K562 (cell line): ENCODE measurements at regions not wholly inside any gene's neighbourhood (a gene's known extent, or its start where the extent isn't known, plus 50 kb on each side); places are given as distances from the start of the nearest gene placed in this dataset.

ENCODE experiments used
- ATAC-seq: fragments of 200-7000 bp; cut with Tn5 transposase; 3 replicates; pipeline ENCODE4 v1.9.1; 2020; ENCODE audit warnings: moderate library complexity
- BruUV-seq: library from RNA; stranded (reverse); fragments of 400-500 nt; replicated peaks from 2 replicates; lab custom pipeline; 2021; lab: Mats Ljungman, UMichigan
- CTCF ChIA-PET: fragments of 300-600 bp; formaldehyde crosslinking; extraction: SDS; loops from one replicate; lab custom pipeline; 2021; ENCODE audit warnings: low intra/inter-chr PET ratio; lab: Yijun Ruan, JAX
- POLR2A ChIA-PET: fragments of 300-600, 350-650 bp; sonication (Branson Sonifier 250); formaldehyde crosslinking; extraction: SDS; loops from one replicate; lab custom pipeline; 2021; ENCODE audit warnings: antibody characterized with exemption, inconsistent platforms; lab: Yijun Ruan, JAX
- DNase-seq, 4 experiments: peaks; one replicate each; pipeline versions ENCODE4 v3.0.0 to v3.0.0-alpha.2; 2011 to 2018; ENCODE audit warnings: low spot score in 3 of 4, mixed read lengths in 3 of 4; ENCODE audit errors: extremely low read depth in 1 of 4
- FAIRE-seq: peaks from 2 replicates; lab custom pipeline; 2011; peaks lifted over from hg19 to GRCh38; lab: Jason Lieb, UNC
- H2AFZ ChIP-seq: 2 replicates; pipeline ENCODE4 v1.6.0; 2011; ENCODE audit warnings: low read depth, low read length, control low read depth, inconsistent platforms
- H3K27ac ChIP-seq: fragments of 200-600 bp; 3 replicates; pipeline ENCODE4 v1.8.0; 2011; ENCODE audit warnings: low read depth, mild to moderate bottlenecking, control low read depth, inconsistent platforms, low read length, moderate library complexity, mixed read lengths; ENCODE audit errors: extremely low read depth
- H3K27me3 ChIP-seq, 2 experiments: fragments of 300-600 bp in 1 of 2; 2 replicates in 1 of 2; 3 replicates in 1 of 2; pipeline versions ENCODE4 v1.6.0 to v1.8.0; 2011; ENCODE audit warnings: inconsistent platforms in 2 of 2, low read length in 2 of 2, mild to moderate bottlenecking in 1 of 2, mixed read lengths in 1 of 2, moderate library complexity in 1 of 2; ENCODE audit not compliant: control insufficient read depth in 2 of 2, insufficient read depth in 2 of 2
- H3K36me3 ChIP-seq: fragments of 300-600 bp; 3 replicates; pipeline ENCODE4 v1.8.0; 2011; ENCODE audit warnings: mild to moderate bottlenecking, low read length, inconsistent platforms; ENCODE audit not compliant: control insufficient read depth, insufficient read depth
- H3K4me1 ChIP-seq, 2 experiments: fragments of 200-600 bp in 1 of 2; replicated peaks in 1 of 2; 2 replicates in 1 of 2; 3 replicates in 1 of 2; pipeline versions ENCODE4 v1.5.1 to v1.8.0; 2011; ENCODE audit warnings: inconsistent platforms in 2 of 2, low read length in 2 of 2, mild to moderate bottlenecking in 1 of 2, mixed read lengths in 1 of 2, moderate library complexity in 1 of 2; ENCODE audit not compliant: control insufficient read depth in 2 of 2, insufficient read depth in 2 of 2
- H3K4me2 ChIP-seq: 2 replicates; pipeline ENCODE4 v1.6.1; 2011; ENCODE audit warnings: low read length, control low read depth, inconsistent platforms, mixed read lengths; ENCODE audit not compliant: insufficient read depth
- H3K4me3 ChIP-seq: fragments of 200-600 bp; sonication (generic), shearing (Covaris generic); 2 replicates; pipeline ENCODE4 v1.5.1; 2016; ENCODE audit warnings: control low read depth, inconsistent platforms
- H3K79me2 ChIP-seq: fragments of 200-600 bp; 3 replicates; pipeline ENCODE4 v1.8.0; 2011; ENCODE audit warnings: low read length, inconsistent platforms; ENCODE audit not compliant: control insufficient read depth, insufficient read depth
- H3K9ac ChIP-seq, 2 experiments: 2 replicates each; pipeline versions ENCODE4 v1.6.0 to v1.6.1; 2011; ENCODE audit warnings: low read depth in 2 of 2, low read length in 2 of 2, control low read depth in 1 of 2, inconsistent platforms in 1 of 2, mild to moderate bottlenecking in 1 of 2, mixed read lengths in 1 of 2; ENCODE audit not compliant: insufficient read depth in 1 of 2
- H3K9me1 ChIP-seq: one replicate; pipeline ENCODE4 v1.6.0; 2011; ENCODE audit warnings: inconsistent platforms, mild to moderate bottlenecking, low read length, moderate library complexity; ENCODE audit not compliant: control insufficient read depth, insufficient read depth
- H3K9me3 ChIP-seq: replicated peaks from 2 replicates; pipeline ENCODE4 v1.5.1; 2011; ENCODE audit warnings: low read depth, low read length, inconsistent platforms; ENCODE audit not compliant: control insufficient read depth, insufficient read depth
- H4K20me1 ChIP-seq: replicated peaks from 2 replicates; pipeline ENCODE4 v1.6.1; 2011; ENCODE audit warnings: low read length, inconsistent platforms, mixed read lengths; ENCODE audit not compliant: control insufficient read depth, insufficient read depth
- ELF4 ChIP-seq: fragments of 450-650 bp; formaldehyde crosslinking; IDR thresholded peaks from 2 replicates; pipeline ENCODE4 v1.4.0; 2022; ENCODE audit warnings: missing genetic modification characterization
- ETV5 ChIP-seq: sonication (generic); formaldehyde crosslinking; IDR thresholded peaks from 2 replicates; pipeline ENCODE4 v1.4.0; 2020; ENCODE audit warnings: low read depth, mild to moderate bottlenecking, missing genetic modification reagents
- FOSL1 ChIP-seq: fragments of 200-800 bp; sonication (Bioruptor generic); conservative IDR thresholded peaks from 2 replicates; pipeline ENCODE4 v1.6.1; 2016; ENCODE audit warnings: missing genetic modification characterization, missing compliant biosample characterization
- FOXJ3 ChIP-seq: sonication (generic); formaldehyde crosslinking; IDR thresholded peaks from 2 replicates; pipeline ENCODE4 v1.4.0; 2020; ENCODE audit warnings: mild to moderate bottlenecking, missing genetic modification reagents
- FOXK2 ChIP-seq, 2 experiments: fragments of 450-650 bp; IDR thresholded peaks in 1 of 2; conservative IDR thresholded peaks in 1 of 2; 2 replicates each; pipeline ENCODE4 v1.6.1; 2016; ENCODE audit warnings: low read depth in 2 of 2, mild to moderate bottlenecking in 1 of 2
- GTF2E2 ChIP-seq: fragments of 200-800 bp; sonication (Bioruptor generic); IDR thresholded peaks from 2 replicates; pipeline ENCODE4 v1.6.1; 2016; ENCODE audit warnings: missing genetic modification characterization, missing compliant biosample characterization
- HDAC8 ChIP-seq: fragments of 450-650 bp; IDR thresholded peaks from 2 replicates; pipeline ENCODE4 v1.6.1; 2016; ENCODE audit warnings: mild to moderate bottlenecking, missing genetic modification characterization, moderate library complexity, missing compliant biosample characterization
- JUN ChIP-seq, 2 experiments: sonication (generic) in 1 of 2; formaldehyde crosslinking in 1 of 2; IDR thresholded peaks; 2 replicates each; pipeline versions ENCODE4 v1.6.1 to v1.8.0; 2012 to 2022; ENCODE audit warnings: borderline replicate concordance in 2 of 2, mild to moderate bottlenecking in 2 of 2, improper control_type of control experiment in 1 of 2, low read depth in 1 of 2, low read length in 1 of 2, missing genetic modification reagents in 1 of 2
- KAT8 ChIP-seq: fragments of 450-650 bp; IDR thresholded peaks from 2 replicates; pipeline ENCODE4 v1.6.1; 2016; ENCODE audit warnings: low read depth, mild to moderate bottlenecking
- KHSRP ChIP-seq: fragments of 450-650 bp; IDR thresholded peaks from 2 replicates; pipeline ENCODE4 v1.6.1; 2017
- MTF1 ChIP-seq: fragments of 250-450 bp; sonication (Bioruptor Pico); IDR thresholded peaks from 2 replicates; pipeline ENCODE4 v1.9.0; 2021; ENCODE audit warnings: moderate library complexity, mild to moderate bottlenecking, inconsistent platforms, borderline replicate concordance
- NFE2 ChIP-seq: IDR thresholded peaks from 2 replicates; pipeline ENCODE4 v1.6.1; 2014; ENCODE audit warnings: antibody characterized with exemption, low read depth
- STAT5A ChIP-seq: IDR thresholded peaks from 2 replicates; pipeline ENCODE4 v1.6.1; 2012; ENCODE audit warnings: low read length, inconsistent platforms, borderline replicate concordance
- TCFL5 ChIP-seq: fragments of 250-450 bp; sonication (Bioruptor Pico); conservative IDR thresholded peaks from 2 replicates; pipeline ENCODE4 v1.6.1; 2021; ENCODE audit warnings: mild to moderate bottlenecking, moderate library complexity, matching md5 sums
- XRCC4 ChIP-seq: IDR thresholded peaks from one replicate; pipeline ENCODE4 v1.6.1; 2011; ENCODE audit not compliant: insufficient read depth, insufficient read length; ENCODE audit errors: extremely low read depth
- ZNF830 ChIP-seq: fragments of 250-450 bp; sonication (Bioruptor Pico); IDR thresholded peaks from 2 replicates; pipeline ENCODE4 v1.5.0; 2021; ENCODE audit warnings: mild to moderate bottlenecking
- WGBS: fragments of 100-300 bp; shearing (Covaris generic); methylation state at CpG from one replicate; pipeline ENCODE4 v1.1.6; 2016; ENCODE audit warnings: low coverage, mixed read lengths; ENCODE audit not compliant: insufficient coverage; ENCODE audit errors: missing lambda C conversion rate; 5-methylcytosine and 5-hydroxymethylcytosine counted together
- in situ Hi-C: fragments of 300-500 bp; cut with MboI; formaldehyde crosslinking; loops from 4 replicates; pipeline ENCODE4 v1.15.0; 2018; ENCODE audit warnings: inconsistent platforms, mixed read lengths
- intact Hi-C: fragments of 100-400 bp; cut with micrococcal nuclease; formaldehyde crosslinking; loops from 2 replicates; pipeline ENCODE4 v1.14.2; 2022
- TF ChIP-seq, protein P1 (sequence below): sonication (generic); formaldehyde crosslinking; IDR thresholded peaks from 2 replicates; pipeline ENCODE4 v1.9.0; 2022; ENCODE audit warnings: mild to moderate bottlenecking, missing genetic modification reagents
- TF ChIP-seq, protein P2 (sequence below), 2 experiments: fragments of 200-800 bp in 1 of 2; sonication (Bioruptor generic) in 1 of 2; sonication (generic) in 1 of 2; formaldehyde crosslinking in 1 of 2; IDR thresholded peaks in 1 of 2; conservative IDR thresholded peaks in 1 of 2; 2 replicates each; pipeline versions ENCODE4 v1.5.0 to v1.6.1; 2016 to 2020; ENCODE audit warnings: missing compliant biosample characterization in 1 of 2, missing genetic modification characterization in 1 of 2, missing genetic modification reagents in 1 of 2
- TF ChIP-seq, protein P3 (sequence below): fragments of 250-450 bp; sonication (Bioruptor Pico); IDR thresholded peaks from 2 replicates; pipeline ENCODE4 v1.8.0; 2022; ENCODE audit warnings: moderate library complexity, mild to moderate bottlenecking, inconsistent platforms

DNA sequence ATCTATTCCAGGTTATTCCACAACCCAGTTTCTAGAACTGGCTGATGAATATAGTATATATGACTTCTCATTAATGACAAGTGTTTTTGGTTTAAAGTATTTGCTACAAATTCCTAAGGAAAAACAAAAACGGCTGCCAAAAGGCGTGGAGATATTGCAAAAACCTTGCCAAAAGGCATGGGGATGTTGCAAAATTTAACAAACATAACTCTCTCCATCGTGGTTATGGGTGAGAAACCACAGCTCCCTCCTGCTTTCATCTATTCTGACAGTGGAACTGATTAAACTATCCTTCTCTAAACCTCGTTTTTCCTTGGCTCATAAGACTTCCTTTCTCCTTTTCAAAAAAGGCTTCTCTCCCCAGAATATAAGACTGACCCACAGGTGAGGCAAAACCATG, 342.0 kb upstream of the PDZRN3 start:
- Histone ChIP-seq H3K27ac (no peak overlapping the region), H3K36me3 (no peaks in the 10 kb centered on the region), H3K27me3 (no peaks in the 10 kb centered on the region), H2AFZ (no peak overlapping the region), H3K4me2 (no peak overlapping the region), H3K4me1 (no peaks in the 10 kb centered on the region), H3K9me3 (no peaks in the 10 kb centered on the region), H3K79me2 (no peaks in the 10 kb centered on the region), H4K20me1 (no peaks in the 10 kb centered on the region), H3K9me1 (no peaks in the 10 kb centered on the region), H3K4me3 (no peak overlapping the region), H3K9ac (no peak overlapping the region)
- POLR2A ChIA-PET = no interaction called here
- no peak for FAIRE-seq
- intact Hi-C loops (no loop called here), in situ Hi-C loops (no loop called here)
- TF ChIP-seq JUN (IDR thresholded peaks at IDR 0.05; ENCODE audit: borderline replicate concordance, low read depth, low read length) = no peak
- TF ChIP-seq JUN (CRISPR knock-in tag; IDR thresholded peaks at IDR 0.05; ENCODE audit: borderline replicate concordance) = no peak
- no peak for TF ChIP-seq KHSRP
- no peak for TF ChIP-seq FOXJ3 (CRISPR knock-in tag)
- TF ChIP-seq XRCC4 = no peak
- no peak for TF ChIP-seq GTF2E2 (tag)
- TF ChIP-seq FOXK2 (conservative IDR thresholded peaks at IDR 0.05 in 1 of 2, IDR thresholded peaks at IDR 0.05 in 1 of 2; ENCODE audit: low read depth in 2 of 2) = no peak
- no peak for TF ChIP-seq FOSL1 (tag)
- TF ChIP-seq ELF4 (CRISPR knock-in tag) = no peak
- TF ChIP-seq KAT8 = no peak
- TF ChIP-seq STAT5A = no peak
- TF ChIP-seq, protein P1, sequence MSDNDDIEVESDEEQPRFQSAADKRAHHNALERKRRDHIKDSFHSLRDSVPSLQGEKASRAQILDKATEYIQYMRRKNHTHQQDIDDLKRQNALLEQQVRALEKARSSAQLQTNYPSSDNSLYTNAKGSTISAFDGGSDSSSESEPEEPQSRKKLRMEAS (CRISPR knock-in tag) = no peak
- TF ChIP-seq MTF1 (CRISPR knock-in tag) = no peak
- TF ChIP-seq ETV5 (CRISPR knock-in tag) = no peak
- no peak for TF ChIP-seq NFE2
- TF ChIP-seq, protein P2, sequence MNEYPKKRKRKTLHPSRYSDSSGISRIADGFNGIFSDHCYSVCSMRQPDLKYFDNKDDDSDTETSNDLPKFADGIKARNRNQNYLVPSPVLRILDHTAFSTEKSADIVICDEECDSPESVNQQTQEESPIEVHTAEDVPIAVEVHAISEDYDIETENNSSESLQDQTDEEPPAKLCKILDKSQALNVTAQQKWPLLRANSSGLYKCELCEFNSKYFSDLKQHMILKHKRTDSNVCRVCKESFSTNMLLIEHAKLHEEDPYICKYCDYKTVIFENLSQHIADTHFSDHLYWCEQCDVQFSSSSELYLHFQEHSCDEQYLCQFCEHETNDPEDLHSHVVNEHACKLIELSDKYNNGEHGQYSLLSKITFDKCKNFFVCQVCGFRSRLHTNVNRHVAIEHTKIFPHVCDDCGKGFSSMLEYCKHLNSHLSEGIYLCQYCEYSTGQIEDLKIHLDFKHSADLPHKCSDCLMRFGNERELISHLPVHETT (CRISPR knock-in tag; conservative IDR thresholded peaks at IDR 0.05 in 1 of 2, IDR thresholded peaks at IDR 0.05 in 1 of 2) = no peak
- TF ChIP-seq, protein P3, sequence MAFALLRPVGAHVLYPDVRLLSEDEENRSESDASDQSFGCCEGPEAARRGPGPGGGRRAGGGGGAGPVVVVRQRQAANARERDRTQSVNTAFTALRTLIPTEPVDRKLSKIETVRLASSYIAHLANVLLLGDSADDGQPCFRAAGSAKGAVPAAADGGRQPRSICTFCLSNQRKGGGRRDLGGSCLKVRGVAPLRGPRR = no peak
- no peak for TF ChIP-seq TCFL5
- TF ChIP-seq HDAC8 (tag) = no peak
- no peak for TF ChIP-seq ZNF830 (CRISPR knock-in tag)
- CTCF ChIA-PET = no interaction called here
- no peak for DNase-seq
- no TSS peak for BruUV-seq
- 0% methylated on average over 4 of the region's 4 CpGs for WGBS
- ATAC-seq = no peak
